Heart left ventricle (tissue), 13 donors: ENCODE measurements at regions not wholly inside any gene's neighbourhood (a gene's known extent, or its start where the extent isn't known, plus 50 kb on each side); places are given as distances from the start of the nearest gene placed in this dataset.

Experiments used
- POLR2A ChIP-seq, 2 donors: fragments of 450-650 bp; IDR thresholded peaks; one replicate each; pipeline ENCODE4 v1.6.1; 2017; ENCODE audit warnings: antibody characterized with exemption in 2 of 2, mild to moderate bottlenecking in 2 of 2, moderate library complexity in 2 of 2
- TF ChIP-seq, protein P1 (sequence below), 12 donors: fragments of 200-600 bp; sonication (generic) in 4 of 12; IDR thresholded peaks; one replicate each; pipeline versions ENCODE4 v1.5.0 to v1.8.0; 2018 to 2022; ENCODE audit warnings: antibody characterized with exemption in 12 of 12, mild to moderate bottlenecking in 5 of 12
- donor health status: ischemic (EF 13 %, LVEDD 7.1; RV severe dilation, severe dysfunction).
- donor health status: DM: no; HTN: yes; CAD: no.
- donor health status: DM: no; HTN: no; CAD: no.
- donor health status: ischemic (EF 25% LVEDD 6.9; RV normal size, moderate dysfunction).
- donor health status: ischemic (EF 25% LVEDD 5.7; RV mildly dilated, moderate dysfunction).
- donor health status: ischemic (EF 35%, LVEDD 5.7; RV mildly dilated, moderate dysfunction).
- donor health status: nonischemic (EF 11% LVEDD 7.7; RV severe dilation, severe dysfunction).
- donor health status: DM: yes; HTN: yes; CAD: no.
- donor health status: PGD.
- donor health status: ischemic (EF 29% LVEDD 5.4; RV normal size, mild dysfunction).
- donor health status: nonischemic (EF 23%, LVEDD 6.1; RV moderate dilation, normal function).

DNA sequence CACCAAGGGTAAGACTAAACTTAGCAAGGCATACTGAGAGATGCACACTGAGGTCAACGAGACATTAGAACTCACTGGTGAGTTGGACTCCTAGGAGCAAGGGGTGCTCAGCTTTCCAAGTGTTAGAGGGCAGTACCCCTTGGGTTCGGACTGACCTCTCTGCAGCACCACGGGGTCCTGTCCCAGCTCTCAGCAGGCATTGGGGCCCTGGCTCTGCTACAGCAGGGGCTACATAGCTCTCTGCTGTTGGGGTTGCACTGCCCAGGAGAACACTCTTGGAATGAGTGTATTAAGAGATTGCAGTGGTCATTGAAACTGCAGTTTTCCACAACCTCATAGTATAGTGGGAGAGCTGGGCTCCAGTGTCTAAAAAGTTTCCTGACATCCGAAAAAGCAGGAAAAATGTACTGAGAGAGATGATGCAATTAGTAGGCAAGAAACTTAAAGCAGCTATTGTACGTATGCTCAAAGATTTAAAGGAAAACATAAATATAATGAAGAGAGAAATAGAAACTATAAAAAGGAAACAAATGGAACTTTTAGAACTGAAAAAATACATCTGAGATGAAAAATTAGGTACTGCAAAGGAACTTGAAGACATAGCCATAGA is 132.5 kb upstream of the MAX start:
- TF ChIP-seq, protein P1, sequence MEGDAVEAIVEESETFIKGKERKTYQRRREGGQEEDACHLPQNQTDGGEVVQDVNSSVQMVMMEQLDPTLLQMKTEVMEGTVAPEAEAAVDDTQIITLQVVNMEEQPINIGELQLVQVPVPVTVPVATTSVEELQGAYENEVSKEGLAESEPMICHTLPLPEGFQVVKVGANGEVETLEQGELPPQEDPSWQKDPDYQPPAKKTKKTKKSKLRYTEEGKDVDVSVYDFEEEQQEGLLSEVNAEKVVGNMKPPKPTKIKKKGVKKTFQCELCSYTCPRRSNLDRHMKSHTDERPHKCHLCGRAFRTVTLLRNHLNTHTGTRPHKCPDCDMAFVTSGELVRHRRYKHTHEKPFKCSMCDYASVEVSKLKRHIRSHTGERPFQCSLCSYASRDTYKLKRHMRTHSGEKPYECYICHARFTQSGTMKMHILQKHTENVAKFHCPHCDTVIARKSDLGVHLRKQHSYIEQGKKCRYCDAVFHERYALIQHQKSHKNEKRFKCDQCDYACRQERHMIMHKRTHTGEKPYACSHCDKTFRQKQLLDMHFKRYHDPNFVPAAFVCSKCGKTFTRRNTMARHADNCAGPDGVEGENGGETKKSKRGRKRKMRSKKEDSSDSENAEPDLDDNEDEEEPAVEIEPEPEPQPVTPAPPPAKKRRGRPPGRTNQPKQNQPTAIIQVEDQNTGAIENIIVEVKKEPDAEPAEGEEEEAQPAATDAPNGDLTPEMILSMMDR (IDR thresholded peaks at IDR 0.05) = no peak
- TF ChIP-seq POLR2A (IDR thresholded peaks at IDR 0.05) = no peak
